ENCODE measurements at regions not wholly inside any gene's neighbourhood (a gene's known extent, or its start where the extent isn't known, plus 50 kb on each side); places are given as distances from the start of the nearest gene placed in this dataset.

DNA sequence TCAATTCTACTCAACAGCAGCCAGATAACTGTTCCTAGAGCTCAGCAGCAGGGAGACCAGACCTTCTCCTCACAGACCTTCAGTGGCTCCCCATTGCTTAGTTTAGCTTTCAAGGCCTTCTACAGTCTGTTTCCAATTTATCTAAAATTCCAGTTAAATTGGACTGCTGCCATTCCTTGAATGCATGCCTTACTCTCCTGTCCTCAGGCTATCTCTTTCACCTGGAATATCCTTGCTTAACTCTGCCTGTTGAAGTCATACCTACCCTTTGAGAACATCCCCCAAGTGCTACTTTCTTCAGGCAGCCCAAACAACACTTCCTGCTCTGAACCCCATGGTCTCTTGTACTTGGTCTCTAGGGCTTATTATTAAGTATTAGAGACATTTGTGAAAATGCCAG lies 120.7 kb upstream of the TENM4 start:
- no peak for DNase-seq (ENCODE audit: low spot score)

DNA sequence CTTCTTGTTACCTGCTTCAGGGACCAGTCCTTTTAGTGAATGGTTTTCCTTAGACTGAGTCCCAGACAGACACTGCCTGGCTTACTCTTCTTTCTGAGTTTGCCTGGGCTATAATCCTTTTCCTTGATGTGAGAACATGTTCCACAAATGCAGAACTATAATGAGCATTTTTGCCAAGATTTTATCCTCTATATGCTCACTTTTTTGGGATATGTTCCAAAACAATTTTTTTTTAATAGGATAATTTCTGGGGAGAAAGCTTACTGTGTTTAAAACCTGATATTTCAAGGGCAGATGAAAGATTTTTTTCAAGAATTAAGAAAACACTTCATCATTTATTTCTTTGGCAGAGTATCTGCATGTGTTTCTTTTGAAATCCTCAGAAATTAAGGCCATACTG lies 110.0 kb upstream of the TENM4 start:
- no peak for DNase-seq (ENCODE audit: low spot score)

DNA sequence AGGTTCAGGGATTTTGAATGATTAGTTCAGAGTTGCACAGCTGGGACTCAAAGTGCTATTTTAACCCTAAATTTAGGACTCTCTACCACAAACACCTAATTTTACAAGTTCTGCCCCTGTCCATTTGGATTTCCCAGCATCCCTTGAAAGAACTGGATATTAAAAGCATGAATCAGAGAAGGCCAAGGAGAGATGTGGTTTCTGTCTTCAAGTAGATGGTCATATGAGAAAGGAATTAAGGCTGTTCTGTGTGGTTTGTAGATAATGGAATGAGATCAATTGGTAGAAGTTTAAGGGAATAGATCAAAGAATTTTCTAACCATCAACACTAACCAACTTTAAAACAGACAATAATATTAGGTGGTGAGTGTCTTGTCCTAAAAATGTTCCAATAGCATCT lies 106.4 kb upstream of the TENM4 start:
- DNase-seq (ENCODE audit: low spot score): no peak

DNA sequence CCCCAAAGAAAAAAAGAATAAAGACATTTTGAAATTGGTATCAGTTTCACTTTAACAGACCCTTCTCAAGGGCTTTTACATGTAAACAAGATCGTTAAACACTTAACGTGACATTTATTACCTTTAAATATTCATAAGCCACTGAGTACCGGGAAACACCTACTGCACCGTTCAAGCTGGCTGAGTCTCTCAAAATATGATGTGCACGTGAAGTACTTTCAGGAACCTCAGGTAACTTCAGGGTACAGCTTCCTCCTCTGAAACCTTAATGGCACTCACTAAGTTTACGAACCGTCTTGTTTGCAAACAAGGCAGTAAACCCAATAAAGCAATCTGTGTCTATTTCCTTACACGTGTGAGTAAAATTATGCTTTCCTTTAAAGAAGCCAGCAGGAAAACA lies 105.5 kb upstream of the TENM4 start:
- DNase-seq (ENCODE audit: low spot score): no peak

DNA sequence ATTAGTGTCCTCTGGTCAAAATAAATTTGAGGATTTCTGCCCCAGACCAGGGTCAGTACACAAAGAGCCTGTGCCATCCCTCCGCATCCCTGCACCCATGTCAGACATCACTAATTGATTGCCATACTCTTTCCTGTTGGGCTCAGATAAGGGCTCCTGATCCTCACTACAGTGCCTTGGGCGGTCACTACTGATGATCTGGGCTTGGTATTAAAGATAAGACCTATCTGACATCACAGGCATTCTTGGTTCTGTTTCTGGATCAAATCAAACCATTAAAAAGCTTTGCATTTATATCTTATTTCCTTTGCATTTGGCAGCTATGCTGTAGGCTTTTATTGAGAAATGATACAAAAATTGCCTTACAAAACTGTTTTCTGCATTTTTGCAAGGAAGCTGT lies 103.5 kb upstream of the TENM4 start:
- DNase-seq (ENCODE audit: low spot score): no peak

DNA sequence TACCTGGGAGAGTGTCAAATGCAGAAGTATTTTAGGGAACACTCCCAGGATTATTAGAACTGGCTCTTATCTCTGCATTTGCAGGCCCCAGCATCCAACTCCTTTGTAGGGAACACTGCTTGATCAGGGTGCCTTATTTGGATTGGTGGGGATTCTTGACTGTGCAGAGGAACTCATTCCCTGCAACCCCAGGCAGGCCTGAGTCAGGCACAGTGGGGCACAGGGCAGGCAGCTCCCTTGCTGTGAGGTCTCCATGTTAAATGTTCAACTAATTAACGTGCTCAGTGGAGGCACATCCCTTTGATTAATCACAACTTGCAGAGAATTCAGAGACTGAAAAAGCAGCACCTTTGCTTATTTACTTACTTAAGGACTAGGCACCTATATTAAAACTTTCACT lies 102.3 kb upstream of the TENM4 start:
- no peak for DNase-seq (ENCODE audit: low spot score)

DNA sequence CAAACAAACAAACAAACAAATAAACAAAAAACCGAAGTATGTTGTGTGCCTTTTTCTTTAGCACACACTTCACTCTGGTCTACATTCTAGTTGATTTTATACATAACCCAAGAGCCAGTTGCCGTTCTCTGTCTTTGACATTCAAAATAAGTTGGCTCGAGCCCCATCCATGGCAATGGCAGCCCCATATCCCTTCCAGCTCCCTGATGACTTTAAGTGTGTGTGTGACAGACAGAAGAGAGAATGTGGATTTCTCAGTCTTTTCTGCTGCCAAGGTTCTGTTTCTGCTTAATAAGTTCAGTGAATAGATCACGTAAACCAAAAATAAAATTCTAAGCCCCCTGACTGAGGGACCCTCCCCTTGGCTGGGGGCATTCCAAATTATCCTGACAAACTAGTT lies 100.6 kb upstream of the TENM4 start:
- DNase-seq (ENCODE audit: low spot score): no peak

DNA sequence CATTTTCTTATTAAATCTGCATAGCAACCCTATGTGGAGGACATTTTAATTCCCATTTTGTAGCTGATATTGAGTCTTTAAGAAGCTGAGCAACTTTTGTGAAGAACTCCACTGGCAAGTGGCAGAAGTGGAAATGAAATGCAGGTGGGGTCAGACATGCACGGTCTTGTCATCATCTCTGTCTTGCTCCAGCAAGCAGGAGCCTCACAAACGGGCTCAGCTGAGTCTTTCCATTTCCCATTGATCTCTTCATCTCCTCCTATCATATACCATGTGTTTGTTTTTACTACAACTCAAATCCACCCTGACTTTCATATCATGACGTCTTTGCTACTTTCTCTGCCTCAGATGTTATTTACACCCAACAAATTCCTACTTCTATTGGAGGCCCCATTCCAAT lies 97.9 kb upstream of the TENM4 start:
- DNase-seq (ENCODE audit: low spot score): no peak

DNA sequence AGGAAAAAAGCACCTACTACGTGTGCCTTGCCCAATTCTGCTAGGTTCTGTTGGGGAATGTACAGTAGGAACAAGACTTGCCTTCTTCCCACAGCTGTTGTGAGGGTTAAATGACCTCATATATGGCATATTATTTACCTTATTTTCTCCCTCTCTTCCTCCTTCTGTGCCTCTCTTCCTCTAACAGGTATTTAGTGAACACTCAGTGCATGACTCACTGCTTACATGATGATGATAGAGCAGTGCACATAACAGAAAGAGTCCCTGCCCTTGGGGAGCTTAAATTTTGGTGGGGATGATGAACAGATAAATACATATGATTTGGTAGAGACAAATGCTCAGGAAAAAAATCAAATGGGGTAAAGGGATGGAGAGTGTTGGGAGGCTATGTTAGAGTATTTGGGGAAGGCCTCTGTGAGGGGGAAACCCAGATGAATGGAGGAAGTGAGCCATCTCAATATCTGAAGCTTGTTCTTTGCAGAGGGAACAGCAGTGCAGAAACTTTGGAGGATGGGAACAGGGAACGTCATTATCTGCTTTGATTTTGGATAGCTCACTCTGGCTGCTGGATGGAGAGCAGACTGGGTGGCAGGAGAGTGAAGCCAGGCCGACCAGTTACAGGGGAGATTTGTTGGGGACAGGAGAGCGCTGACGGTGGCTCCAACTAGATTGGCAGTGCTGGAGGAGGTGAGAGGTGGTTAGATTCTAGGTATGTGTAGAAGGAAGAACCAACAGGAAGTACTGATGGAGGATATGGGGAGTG lies 95.5 kb upstream of the TENM4 start:
- no peak for DNase-seq (ENCODE audit: low spot score)

DNA sequence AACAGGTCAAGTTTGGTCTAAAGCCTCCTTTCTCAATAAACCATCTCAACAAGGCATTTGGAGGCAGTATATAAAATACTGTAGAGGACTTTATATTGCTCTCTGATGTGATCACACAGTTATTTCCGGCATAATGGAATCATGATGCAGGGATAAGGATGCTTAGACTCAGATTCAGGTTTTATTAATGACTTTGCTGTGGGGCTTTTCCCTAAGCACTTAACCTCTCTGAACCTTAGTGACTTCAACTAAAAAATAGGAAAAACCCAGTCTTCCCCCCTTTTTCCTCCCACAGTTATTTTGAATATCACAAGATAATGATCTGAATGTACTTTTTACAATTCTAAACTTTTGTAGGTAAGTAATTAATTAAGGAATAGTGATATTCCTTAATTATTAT lies 94.8 kb upstream of the TENM4 start:
- no peak for DNase-seq (ENCODE audit: low spot score)

DNA sequence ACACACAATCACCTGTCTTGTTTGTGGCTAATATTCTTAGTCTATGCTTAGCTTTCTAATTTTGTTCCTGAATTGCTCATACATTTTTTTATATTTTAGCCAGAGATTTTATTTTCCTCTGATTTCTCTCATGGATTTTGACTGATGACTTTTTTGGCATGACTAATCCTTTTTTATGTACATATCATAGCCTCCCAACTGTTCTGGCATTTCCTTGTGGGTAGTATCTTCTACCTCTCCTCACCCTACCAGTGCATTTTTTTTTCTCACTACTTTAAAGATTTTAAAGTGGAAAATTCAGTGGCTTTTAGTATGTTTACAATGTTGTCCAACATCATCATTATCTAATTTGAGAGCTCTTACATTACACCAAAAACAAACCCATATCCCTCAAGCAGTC lies 84.4 kb upstream of the TENM4 start:
- no peak for DNase-seq (ENCODE audit: low spot score)

DNA sequence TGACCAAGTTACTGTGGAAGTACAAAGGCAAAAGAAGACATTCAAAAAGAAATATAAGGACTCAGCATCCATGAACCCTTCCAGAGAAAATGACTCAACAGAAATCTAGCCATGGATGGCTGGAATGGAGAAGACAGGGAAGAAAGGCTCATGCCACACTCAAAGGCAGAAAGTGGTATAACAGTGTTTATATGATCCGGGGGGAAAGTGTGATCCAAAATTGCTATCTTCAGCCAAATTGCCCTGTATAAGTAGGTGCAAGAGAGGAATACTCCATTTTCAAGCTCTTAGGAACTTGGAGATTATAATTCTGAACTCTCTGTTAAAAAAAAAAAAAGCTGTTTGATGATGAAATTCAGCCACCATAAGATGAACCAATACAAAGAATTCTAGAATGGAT lies 81.8 kb upstream of the TENM4 start:
- DNase-seq (ENCODE audit: low spot score): no peak

DNA sequence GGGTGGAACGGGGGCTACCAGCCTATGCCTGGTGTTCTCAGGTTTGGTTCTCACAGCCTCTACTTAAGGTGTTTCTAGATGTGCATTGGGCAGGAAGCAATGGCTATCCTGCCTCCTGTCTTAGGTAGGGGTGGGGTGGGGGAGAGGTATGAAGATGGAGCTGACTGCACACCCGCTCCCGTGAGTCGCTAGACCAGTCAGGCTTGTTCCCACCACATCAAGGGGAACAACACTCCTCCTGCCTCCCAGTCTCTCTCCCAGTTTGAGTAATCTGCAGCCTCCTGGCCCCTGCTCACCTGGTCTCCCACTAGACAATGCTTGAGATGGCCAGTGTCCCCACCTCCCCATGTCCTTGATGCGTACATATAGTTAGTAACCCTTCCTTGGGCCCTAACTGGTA lies 79.3 kb upstream of the TENM4 start:
- DNase-seq (ENCODE audit: low spot score): no peak

DNA sequence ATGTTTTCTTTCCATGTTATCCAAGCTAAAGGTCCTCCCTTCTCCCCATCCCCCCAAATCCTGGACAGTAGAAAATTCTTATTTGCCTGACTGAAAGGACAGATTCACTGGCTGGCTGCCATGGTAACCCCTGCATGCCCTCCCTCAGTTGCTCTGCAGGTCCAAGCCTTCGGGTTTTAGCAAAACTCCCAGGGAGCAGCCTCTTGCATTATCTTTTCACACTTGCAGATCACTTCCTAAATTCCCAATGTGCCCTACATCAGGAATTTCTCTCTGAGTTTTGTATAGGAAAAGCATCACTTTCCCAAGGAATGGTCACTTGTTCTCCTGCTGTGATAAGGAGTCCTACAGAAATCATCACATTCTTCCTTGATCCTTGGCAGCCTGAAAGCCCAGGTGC lies 75.0 kb upstream of the TENM4 start:
- DNase-seq (ENCODE audit: low spot score): no peak

DNA sequence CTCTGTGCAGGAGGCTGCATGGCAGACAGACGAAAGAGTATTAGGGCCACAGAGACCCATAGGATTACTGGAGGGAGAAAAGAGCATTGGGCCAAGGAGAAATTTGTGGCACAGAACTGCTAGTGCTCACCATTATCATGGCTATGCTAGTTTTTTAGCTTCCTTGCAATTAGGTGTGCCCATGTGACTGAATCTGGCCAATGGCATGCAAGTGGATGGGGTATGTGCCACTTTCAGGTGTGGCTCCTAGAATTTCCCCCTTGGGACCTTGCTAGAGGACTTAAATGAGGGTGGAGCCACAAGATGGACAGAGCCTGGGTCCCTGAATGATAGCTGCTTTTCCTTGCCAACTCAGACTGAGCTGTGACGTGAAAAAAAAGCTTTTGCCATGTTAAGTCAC lies 73.9 kb upstream of the TENM4 start:
- DNase-seq (ENCODE audit: low spot score): no peak

DNA sequence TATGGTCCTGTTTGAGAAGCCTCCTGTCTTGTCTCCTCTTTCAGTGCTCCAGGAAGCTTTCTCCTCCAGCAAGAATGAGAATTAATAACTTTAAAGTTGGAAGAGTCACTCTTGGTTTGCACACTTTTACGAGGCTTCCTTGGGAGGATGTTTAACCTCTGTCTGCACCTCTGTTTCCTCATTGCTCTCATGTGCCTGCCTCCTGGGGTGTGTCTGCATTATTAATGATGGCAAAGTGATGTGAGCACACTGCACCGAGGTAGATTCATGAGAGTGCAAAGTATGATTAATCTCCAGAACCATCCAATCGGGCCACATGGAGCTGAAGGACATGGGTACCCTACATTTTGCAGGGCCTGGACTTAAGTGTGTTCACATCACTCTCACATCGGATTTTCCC lies 73.5 kb upstream of the TENM4 start:
- DNase-seq (ENCODE audit: low spot score): no peak

DNA sequence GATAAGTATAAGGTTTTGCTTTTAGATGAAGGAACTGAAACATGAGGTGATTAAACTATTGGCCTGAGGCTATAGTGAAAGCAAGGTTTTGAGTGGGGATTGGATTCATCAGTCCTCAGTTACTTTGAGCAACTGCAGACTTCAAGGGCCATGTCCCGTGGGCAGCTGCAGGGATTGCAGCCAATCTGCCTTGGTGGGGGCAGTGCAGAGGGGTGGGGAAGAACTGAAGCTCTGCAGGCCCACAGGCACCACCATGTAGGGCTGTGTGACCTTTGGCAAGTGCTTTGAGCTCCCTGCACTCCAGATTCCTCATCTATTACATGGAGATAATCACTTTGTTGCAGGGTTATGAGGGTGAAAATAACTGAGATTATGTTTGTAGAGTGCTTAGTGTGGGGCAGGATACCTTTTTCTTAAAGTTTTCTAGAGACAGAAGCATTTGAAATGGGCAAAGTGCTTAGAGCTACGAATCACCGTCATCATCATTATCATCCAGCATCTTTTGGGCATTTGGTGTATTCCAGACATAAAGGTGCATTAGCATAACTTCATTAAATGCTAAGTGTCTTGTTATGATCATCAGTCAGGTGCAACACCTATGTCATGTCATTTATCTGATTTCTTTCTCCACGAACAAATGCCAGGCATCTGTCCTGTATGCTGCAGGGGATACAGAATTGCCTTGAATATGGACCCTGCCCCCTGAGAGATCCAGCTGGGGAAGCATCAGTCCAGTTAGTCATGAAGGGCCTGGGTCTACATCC lies 72.1 kb upstream of the TENM4 start:
- no peak for DNase-seq (ENCODE audit: low spot score)

DNA sequence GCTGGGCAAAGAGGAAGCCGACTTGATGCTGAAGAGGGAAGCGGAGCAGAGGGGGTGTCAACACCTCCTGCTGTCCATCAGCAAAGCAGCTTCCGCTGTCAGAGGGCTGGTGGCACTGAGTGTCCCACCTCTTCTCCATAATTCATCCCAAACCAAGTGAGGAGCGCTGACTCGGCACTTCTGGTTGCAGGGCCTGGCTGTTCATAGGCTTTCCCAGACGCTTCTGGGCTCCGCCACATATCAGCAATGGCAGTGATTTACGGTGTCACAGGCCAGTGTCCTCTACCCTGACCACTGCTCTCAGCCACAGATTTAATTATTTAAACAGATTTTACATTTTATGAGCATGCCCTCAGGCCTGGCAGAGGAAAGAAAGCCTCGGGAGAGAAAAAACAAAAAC lies 70.1 kb upstream of the TENM4 start:
- no peak for DNase-seq (ENCODE audit: low spot score)

DNA sequence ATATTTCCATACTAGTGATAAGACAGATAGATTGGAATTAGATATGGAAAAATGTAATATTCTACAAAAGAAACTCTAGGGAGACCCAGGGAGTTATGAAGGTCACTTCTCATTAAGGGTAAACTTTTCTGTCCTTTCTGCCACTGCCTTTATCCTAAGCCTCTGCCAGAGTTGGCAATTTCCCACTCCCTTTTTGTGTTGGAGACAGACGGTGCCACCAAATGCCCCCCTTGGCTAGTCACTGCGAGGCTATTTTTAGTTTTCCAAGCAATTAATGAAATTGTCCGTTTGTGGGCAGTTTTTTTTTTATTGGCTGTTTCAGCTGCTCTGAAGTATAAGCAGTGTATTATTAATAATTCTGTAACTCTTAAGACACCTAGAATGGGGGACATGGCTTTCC lies 67.6 kb upstream of the TENM4 start:
- DNase-seq (ENCODE audit: low spot score): no peak

DNA sequence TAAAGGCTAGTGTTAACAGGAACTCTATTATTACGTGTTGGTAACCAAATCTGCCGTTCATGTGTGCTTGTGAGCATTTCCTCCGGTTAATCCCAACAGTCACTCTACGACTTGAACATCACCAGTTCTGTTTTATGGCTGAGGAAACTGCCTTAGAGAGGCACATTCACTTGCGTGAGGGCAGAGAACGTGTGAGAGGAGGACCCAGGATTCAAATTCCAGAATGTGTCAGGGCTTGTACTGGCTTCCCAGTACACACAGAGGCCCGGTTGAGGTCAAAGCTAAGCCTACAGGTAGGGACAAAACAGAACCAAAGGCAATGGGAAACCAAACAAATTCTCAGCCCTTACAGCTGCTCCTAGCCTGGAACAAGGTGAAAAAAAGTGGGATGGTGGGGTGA lies 66.9 kb upstream of the TENM4 start:
- DNase-seq (ENCODE audit: low spot score): no peak

DNA sequence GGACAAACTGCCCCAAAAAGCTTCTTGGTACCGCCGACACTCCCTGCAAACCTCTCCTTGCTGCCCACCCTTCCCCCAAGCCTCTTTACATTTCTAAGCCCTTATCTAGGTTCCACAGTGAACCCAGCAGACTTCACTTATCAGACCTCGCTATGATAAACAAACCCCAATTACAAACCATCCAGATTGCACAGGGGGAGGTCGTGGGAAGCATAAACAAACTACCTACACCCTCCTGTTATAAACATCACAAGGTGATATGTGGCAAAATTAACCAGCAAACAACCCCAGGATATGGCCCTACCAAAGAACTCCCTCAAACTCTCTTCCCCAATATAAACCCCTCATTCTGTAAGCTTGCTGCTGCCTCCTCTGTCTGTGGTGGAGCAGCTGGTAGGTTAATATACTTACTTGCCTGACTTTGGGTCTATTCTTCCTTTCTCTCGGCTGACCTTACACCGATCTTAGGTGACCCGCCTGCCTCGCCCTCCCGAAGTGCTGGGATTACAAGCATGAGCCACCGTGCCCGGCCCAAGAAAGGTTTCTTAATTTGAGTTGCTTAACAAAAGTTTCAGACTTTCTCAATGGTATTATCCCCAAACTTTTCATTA lies 66.0 kb upstream of the TENM4 start:
- DNase-seq (ENCODE audit: low spot score): no peak

DNA sequence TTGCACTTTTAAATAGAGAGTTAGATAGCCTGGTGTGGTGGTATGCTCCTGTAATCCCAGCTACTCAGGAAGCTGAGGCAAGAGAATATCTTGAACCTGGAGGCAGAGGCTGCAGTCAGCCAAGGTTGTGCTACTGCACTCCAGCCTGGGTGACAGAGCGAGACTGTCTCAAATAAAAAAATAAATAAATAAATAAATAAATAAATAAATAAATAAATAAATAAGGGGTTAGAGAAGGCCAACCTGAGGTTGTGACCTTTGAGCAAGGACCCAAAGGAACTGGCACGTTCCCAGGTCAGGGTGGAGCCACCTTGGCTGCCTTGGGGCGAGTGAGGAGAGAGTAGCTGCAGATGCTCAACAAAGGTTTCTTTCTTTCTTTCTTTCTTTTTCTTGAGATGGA lies 65.3 kb upstream of the TENM4 start:
- no peak for DNase-seq (ENCODE audit: low spot score)

DNA sequence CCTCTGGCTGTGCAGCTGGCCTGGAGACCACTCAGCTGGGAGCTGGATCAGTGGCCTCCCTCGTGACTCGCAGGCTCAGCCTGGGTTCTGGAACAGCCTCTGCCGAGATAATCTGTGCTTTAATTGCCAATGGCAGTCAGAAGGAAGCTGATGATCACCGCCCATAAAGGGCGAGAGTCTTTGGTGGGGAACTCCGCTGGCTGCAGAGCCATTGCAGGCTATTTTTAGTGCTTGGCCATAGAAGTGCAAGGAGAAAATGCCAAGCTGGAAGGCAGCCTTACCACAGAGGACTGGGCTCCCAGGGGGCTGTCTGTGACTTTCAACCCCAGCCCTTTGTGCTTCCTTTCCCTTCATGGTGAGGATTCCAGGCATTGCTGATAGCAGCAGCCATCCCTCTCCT lies 62.2 kb upstream of the TENM4 start:
- no peak for DNase-seq (ENCODE audit: low spot score)

DNA sequence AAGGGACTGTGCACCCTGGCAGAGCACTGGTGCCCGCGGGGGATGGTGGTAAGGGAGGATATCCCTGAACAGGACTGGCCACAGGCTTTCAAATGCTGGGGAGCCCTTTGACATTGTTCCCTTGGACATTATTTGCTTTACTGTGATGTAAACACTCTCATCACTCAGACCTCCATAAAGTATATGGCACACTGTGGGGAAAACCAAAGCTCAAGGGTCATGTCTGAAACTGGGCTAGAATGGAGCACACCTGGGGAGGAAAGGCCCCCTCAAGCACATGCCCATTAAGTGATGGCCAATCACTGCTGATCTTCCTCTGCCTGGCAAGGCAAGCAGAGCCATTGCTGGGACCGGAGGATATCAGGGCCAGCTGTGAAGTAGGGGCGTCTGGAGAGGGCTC lies 60.9 kb upstream of the TENM4 start:
- DNase-seq (ENCODE audit: low spot score): no peak

All from HuH-7 (cell line).